DOHH2 (cell line): ENCODE measurements at regions not wholly inside any gene's neighbourhood (a gene's known extent, or its start where the extent isn't known, plus 50 kb on each side); places are given as distances from the start of the nearest gene placed in this dataset.

Source experiments
- H3F3A ChIP-seq: fragments of 200-600 bp; sonication (generic), shearing (Covaris generic); 2 replicates; pipeline ENCODE4 v1.6.0; 2016; ENCODE audit warnings: antibody characterized with exemption, mild to moderate bottlenecking; ENCODE audit not compliant: control insufficient read depth, insufficient read depth
- H3K27ac ChIP-seq: fragments of 200-600 bp; sonication (generic); 2 replicates; pipeline ENCODE4 v1.5.1; 2014; ENCODE audit warnings: low read depth, mild to moderate bottlenecking, low read length, moderate library complexity
- H3K27me3 ChIP-seq: fragments of 200-600 bp; sonication (generic); 2 replicates; pipeline ENCODE4 v1.6.1; 2014; ENCODE audit warnings: mild to moderate bottlenecking, low read length, mixed read lengths; ENCODE audit not compliant: control insufficient read depth
- H3K36me3 ChIP-seq: fragments of 200-600 bp; sonication (generic); 2 replicates; pipeline ENCODE4 v1.6.1; 2014; ENCODE audit warnings: mild to moderate bottlenecking, low read length, moderate library complexity, mixed read lengths; ENCODE audit not compliant: control insufficient read depth
- H3K4me1 ChIP-seq: fragments of 200-600 bp; sonication (generic); 2 replicates; pipeline ENCODE4 v1.6.1; 2014; ENCODE audit warnings: mild to moderate bottlenecking, low read length, mixed read lengths; ENCODE audit not compliant: control insufficient read depth
- H3K4me2 ChIP-seq: fragments of 200-600 bp; sonication (generic); 2 replicates; pipeline ENCODE4 v1.6.0; 2014; ENCODE audit warnings: mild to moderate bottlenecking, low read length, moderate library complexity
- H3K4me3 ChIP-seq: fragments of 200-600 bp; sonication (generic); 2 replicates; pipeline ENCODE4 v1.5.1; 2014; ENCODE audit warnings: mild to moderate bottlenecking, low read length, mixed read lengths
- H3K79me2 ChIP-seq: fragments of 200-600 bp; sonication (generic); 2 replicates; pipeline ENCODE4 v1.6.1; 2014; ENCODE audit warnings: mild to moderate bottlenecking, low read length, mixed read lengths; ENCODE audit not compliant: control insufficient read depth
- H3K9me2 ChIP-seq: fragments of 200-600 bp; sonication (generic); replicated peaks from 2 replicates; pipeline ENCODE4 v1.6.1; 2014; ENCODE audit warnings: mild to moderate bottlenecking, low read length, mixed read lengths; ENCODE audit not compliant: control insufficient read depth
- H3K9me3 ChIP-seq: fragments of 200-600 bp; sonication (generic); 2 replicates; pipeline ENCODE4 v1.6.1; 2014; ENCODE audit warnings: antibody characterized with exemption, low read length, mixed read lengths; ENCODE audit not compliant: control insufficient read depth, insufficient read depth
- H4K20me1 ChIP-seq: fragments of 200-600 bp; sonication (generic); 2 replicates; pipeline ENCODE4 v1.6.0; 2014; ENCODE audit warnings: low read depth, mild to moderate bottlenecking, antibody characterized with exemption, low read length, moderate library complexity; ENCODE audit not compliant: control insufficient read depth, insufficient read depth
- EZH2phosphoT487 ChIP-seq: fragments of 200-600 bp; sonication (generic); IDR thresholded peaks from 2 replicates; pipeline ENCODE4 v1.6.1; 2017; ENCODE audit warnings: borderline replicate concordance, mild to moderate bottlenecking, antibody characterized with exemption, low read length, moderate library complexity, mixed read lengths
- TF ChIP-seq, protein P1 (sequence below): fragments of 200-600 bp; sonication (generic); IDR thresholded peaks from one replicate; pipeline ENCODE4 v1.5.1; 2014; ENCODE audit warnings: antibody characterized with exemption, mild to moderate bottlenecking, low read depth, low read length; ENCODE audit not compliant: poor library complexity, severe bottlenecking

DNA sequence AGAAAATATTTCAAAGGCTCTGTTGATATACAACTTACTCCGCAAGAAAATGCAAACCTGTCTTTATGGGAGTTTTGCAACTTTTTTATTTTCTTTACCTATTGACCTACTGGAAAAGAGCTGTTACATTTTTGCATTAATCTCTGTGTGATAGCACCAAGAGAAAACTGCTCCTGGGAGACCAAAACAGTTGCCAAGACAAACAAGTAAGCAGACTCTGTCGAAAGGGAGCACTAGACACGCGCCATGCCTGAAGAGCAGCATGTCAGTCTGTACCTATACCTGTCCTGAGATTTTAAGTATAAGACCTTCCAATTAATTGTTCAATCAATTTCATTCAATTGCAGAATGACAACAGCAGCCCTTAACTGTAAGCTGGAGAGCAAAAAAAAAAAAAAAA is 56.0 kb upstream of the TECRL start:
- Histone ChIP-seq H3K27ac (no peak overlapping the region), H3K79me2 (no peaks in the 10 kb centered on the region), H3K9me3 (no peaks in the 10 kb centered on the region), H3K27me3 (no peaks in the 10 kb centered on the region), H3F3A (no peaks in the 10 kb centered on the region), H3K36me3 (no peaks in the 10 kb centered on the region), H3K4me2 (no peak overlapping the region), H3K9me2 (no peaks in the 10 kb centered on the region), H4K20me1 (no peaks in the 10 kb centered on the region), H3K4me1 (no peaks in the 10 kb centered on the region), H3K4me3 (no peak overlapping the region)
- TF ChIP-seq, protein P1, sequence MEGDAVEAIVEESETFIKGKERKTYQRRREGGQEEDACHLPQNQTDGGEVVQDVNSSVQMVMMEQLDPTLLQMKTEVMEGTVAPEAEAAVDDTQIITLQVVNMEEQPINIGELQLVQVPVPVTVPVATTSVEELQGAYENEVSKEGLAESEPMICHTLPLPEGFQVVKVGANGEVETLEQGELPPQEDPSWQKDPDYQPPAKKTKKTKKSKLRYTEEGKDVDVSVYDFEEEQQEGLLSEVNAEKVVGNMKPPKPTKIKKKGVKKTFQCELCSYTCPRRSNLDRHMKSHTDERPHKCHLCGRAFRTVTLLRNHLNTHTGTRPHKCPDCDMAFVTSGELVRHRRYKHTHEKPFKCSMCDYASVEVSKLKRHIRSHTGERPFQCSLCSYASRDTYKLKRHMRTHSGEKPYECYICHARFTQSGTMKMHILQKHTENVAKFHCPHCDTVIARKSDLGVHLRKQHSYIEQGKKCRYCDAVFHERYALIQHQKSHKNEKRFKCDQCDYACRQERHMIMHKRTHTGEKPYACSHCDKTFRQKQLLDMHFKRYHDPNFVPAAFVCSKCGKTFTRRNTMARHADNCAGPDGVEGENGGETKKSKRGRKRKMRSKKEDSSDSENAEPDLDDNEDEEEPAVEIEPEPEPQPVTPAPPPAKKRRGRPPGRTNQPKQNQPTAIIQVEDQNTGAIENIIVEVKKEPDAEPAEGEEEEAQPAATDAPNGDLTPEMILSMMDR = no peak
- no peak for TF ChIP-seq EZH2phosphoT487

DNA sequence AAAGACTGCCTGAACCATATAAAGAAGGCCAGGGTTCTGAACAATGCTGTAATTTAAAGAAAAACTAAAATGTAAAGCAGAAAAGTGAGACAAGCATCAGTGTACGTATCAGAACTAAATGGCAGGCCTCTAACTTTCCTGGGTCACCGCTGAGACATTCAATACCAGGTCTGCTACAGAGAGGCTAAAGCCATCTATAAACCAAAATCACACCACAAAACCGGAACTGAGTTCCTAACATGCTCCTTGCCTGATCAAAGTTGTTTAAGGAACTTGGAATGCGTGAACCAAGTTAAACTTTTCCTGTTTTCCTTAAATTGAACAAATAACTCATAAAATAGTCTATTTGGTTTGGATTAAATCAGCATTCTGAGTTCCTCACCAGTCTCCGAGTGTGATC is 55.3 kb upstream of the TECRL start:
- Histone ChIP-seq H3K4me3 (no peak overlapping the region), H3K4me1 (no peaks in the 10 kb centered on the region), H4K20me1 (no peaks in the 10 kb centered on the region), H3K27ac (no peak overlapping the region), H3K79me2 (no peaks in the 10 kb centered on the region), H3K4me2 (no peak overlapping the region), H3K27me3 (no peaks in the 10 kb centered on the region), H3K9me2 (no peaks in the 10 kb centered on the region), H3K36me3 (no peaks in the 10 kb centered on the region), H3K9me3 (no peaks in the 10 kb centered on the region), H3F3A (no peaks in the 10 kb centered on the region)
- TF ChIP-seq, protein P1 = no peak
- TF ChIP-seq EZH2phosphoT487 = no peak
